ENCODE measurements at regions not wholly inside any gene's neighbourhood (a gene's known extent, or its start where the extent isn't known, plus 50 kb on each side); places are given as distances from the start of the nearest gene placed in this dataset.

- DNase-seq: no peak
Observed at GRCh38 chr9:2916382-2916985, 72.6 kb upstream of the PUM3 start.

- no peak for DNase-seq
Observed at GRCh38 chr9:2913026-2913425, 69.1 kb upstream of the PUM3 start.

- no peak for DNase-seq
Observed at GRCh38 chr9:2907411-2907810, 63.5 kb upstream of the PUM3 start.

- no peak for DNase-seq
Observed at GRCh38 chr9:2904242-2904930, 60.5 kb upstream of the PUM3 start.
